Activated T-helper 17 cell treated with anti-CD3 and anti-CD28 coated beads, Interleukin-2, amount 50 U/mL, for 72 hours (primary cell): ENCODE measurements at regions not wholly inside any gene's neighbourhood (a gene's known extent, or its start where the extent isn't known, plus 50 kb on each side); places are given as distances from the start of the nearest gene placed in this dataset.
A peak's percentile ranks its signal among the peaks of the same experiment; 100 is the strongest.

ENCODE experiments used
- ATAC-seq: fragments of 150-1000 bp; cut with Tn5 transposase; replicated peaks from 2 replicates; pipeline ENCODE4 v1.10.0; 2021; ENCODE audit warnings: mild to moderate bottlenecking, moderate library complexity
- H3K27ac Mint-ChIP-seq: one replicate; pipeline ENCODE4 v1.8.0; 2022; ENCODE audit warnings: mixed read lengths
- H3K27me3 Mint-ChIP-seq: one replicate; pipeline ENCODE4 v1.8.0; 2022; ENCODE audit warnings: mixed read lengths
- H3K36me3 Mint-ChIP-seq: one replicate; pipeline ENCODE4 v1.8.0; 2022; ENCODE audit warnings: low read depth, mild to moderate bottlenecking, mixed read lengths
- H3K4me1 Mint-ChIP-seq: one replicate; pipeline ENCODE4 v1.8.0; 2022; ENCODE audit warnings: mixed read lengths
- H3K4me3 Mint-ChIP-seq: one replicate; pipeline ENCODE4 v1.8.0; 2022; ENCODE audit warnings: mild to moderate bottlenecking, mixed read lengths
- H3K9me3 Mint-ChIP-seq: one replicate; pipeline ENCODE4 v1.8.0; 2022; ENCODE audit warnings: mixed read lengths

- no peak overlapping the region for H3K27ac Mint-ChIP-seq
- no peak for ATAC-seq
- H3K9me3 Mint-ChIP-seq = no peaks in the 10 kb centered on the region
- H3K27me3 Mint-ChIP-seq = no peaks in the 10 kb centered on the region
- H3K4me1 Mint-ChIP-seq = peaks cover 40% of the 10 kb centered on the region
- no peak overlapping the region for H3K4me3 Mint-ChIP-seq
- no peaks in the 10 kb centered on the region for H3K36me3 Mint-ChIP-seq
These were observed 56.8 kb upstream of the ANTXR2 start for GRCh38 chr4:80129785-80130184.

- peaks cover 45% of the 10 kb centered on the region for H3K4me1 Mint-ChIP-seq
- H3K27me3 Mint-ChIP-seq = no peaks in the 10 kb centered on the region
- no peak for ATAC-seq
- H3K9me3 Mint-ChIP-seq = no peaks in the 10 kb centered on the region
- peak overlapping the region; percentile 50 for H3K27ac Mint-ChIP-seq
- H3K36me3 Mint-ChIP-seq = no peaks in the 10 kb centered on the region
- H3K4me3 Mint-ChIP-seq = peak overlapping the region; percentile 29
These were observed 55.9 kb upstream of the ANTXR2 start for GRCh38 chr4:80128941-80129340.

GRCh38 chr4:80127870-80128419, 54.9 kb upstream of the ANTXR2 start:
- peak; percentile 50 for ATAC-seq
- no peaks in the 10 kb centered on the region for H3K9me3 Mint-ChIP-seq
- peaks cover 45% of the 10 kb centered on the region for H3K4me1 Mint-ChIP-seq
- H3K27me3 Mint-ChIP-seq = no peaks in the 10 kb centered on the region
- no peaks in the 10 kb centered on the region for H3K36me3 Mint-ChIP-seq
- peak overlapping the region; percentile 65 for H3K4me3 Mint-ChIP-seq
- peak overlapping the region; percentile 86 for H3K27ac Mint-ChIP-seq

- H3K27me3 Mint-ChIP-seq = no peaks in the 10 kb centered on the region
- H3K4me1 Mint-ChIP-seq = peaks cover 45% of the 10 kb centered on the region
- H3K4me3 Mint-ChIP-seq = peak overlapping the region; percentile 65
- H3K36me3 Mint-ChIP-seq = no peaks in the 10 kb centered on the region
- no peak for ATAC-seq
- H3K27ac Mint-ChIP-seq = peak overlapping the region; percentile 86
- no peaks in the 10 kb centered on the region for H3K9me3 Mint-ChIP-seq
These were observed 53.4 kb upstream of the ANTXR2 start for GRCh38 chr4:80126435-80126834.

- peak; percentile 73 for ATAC-seq
- peak overlapping the region; percentile 86 for H3K27ac Mint-ChIP-seq
- H3K27me3 Mint-ChIP-seq = no peaks in the 10 kb centered on the region
- no peaks in the 10 kb centered on the region for H3K9me3 Mint-ChIP-seq
- peaks cover 45% of the 10 kb centered on the region for H3K4me1 Mint-ChIP-seq
- H3K36me3 Mint-ChIP-seq = no peaks in the 10 kb centered on the region
- H3K4me3 Mint-ChIP-seq = peak overlapping the region; percentile 65
These were observed 52.5 kb upstream of the ANTXR2 start for GRCh38 chr4:80125252-80126177.

GRCh38 chr4:80124246-80125211, 51.5 kb upstream of the ANTXR2 start:
- no peaks in the 10 kb centered on the region for H3K36me3 Mint-ChIP-seq
- H3K4me1 Mint-ChIP-seq = peaks cover 42% of the 10 kb centered on the region
- peak overlapping the region; percentile 65 for H3K4me3 Mint-ChIP-seq
- no peaks in the 10 kb centered on the region for H3K9me3 Mint-ChIP-seq
- H3K27me3 Mint-ChIP-seq = no peaks in the 10 kb centered on the region
- no peak for ATAC-seq
- H3K27ac Mint-ChIP-seq = peak overlapping the region; percentile 86
